Astrocyte (in vitro differentiated cells and primary cell): ENCODE measurements at regions not wholly inside any gene's neighbourhood (a gene's known extent, or its start where the extent isn't known, plus 50 kb on each side); places are given as distances from the start of the nearest gene placed in this dataset.
A peak's percentile ranks its signal among the peaks of the same experiment; 100 is the strongest.

ENCODE experiments used
- DNase-seq: peaks from one replicate; pipeline ENCODE4 v3.0.0-alpha.2; 2010; ENCODE audit warnings: low read depth
- FAIRE-seq: peaks from 2 replicates; lab custom pipeline; 2011; peaks lifted over from hg19 to GRCh38; lab: Jason Lieb, UNC
- H2AFZ ChIP-seq: 2 replicates; pipeline ENCODE4 v1.6.0; 2012; ENCODE audit warnings: low read depth, low read length, inconsistent platforms
- H3K27ac ChIP-seq: 2 replicates; pipeline ENCODE4 v1.5.1; 2011; ENCODE audit warnings: low read depth, low read length, inconsistent platforms
- H3K27me3 ChIP-seq: 2 replicates; pipeline ENCODE4 v1.6.0; 2011; ENCODE audit warnings: low read length, inconsistent platforms; ENCODE audit not compliant: insufficient read depth
- H3K36me3 ChIP-seq: 2 replicates; pipeline ENCODE4 v1.5.1; 2011; ENCODE audit warnings: low read length, inconsistent platforms; ENCODE audit not compliant: insufficient read depth
- H3K4me1 ChIP-seq: 2 replicates; pipeline ENCODE4 v1.5.1; 2011; ENCODE audit warnings: low read length, inconsistent platforms; ENCODE audit not compliant: insufficient read depth
- H3K4me2 ChIP-seq: 2 replicates; pipeline ENCODE4 v1.6.0; 2012; ENCODE audit warnings: low read length, inconsistent platforms
- H3K4me3 ChIP-seq: 2 replicates; pipeline ENCODE4 v1.5.1; 2011; ENCODE audit warnings: low read depth, mild to moderate bottlenecking, low read length, inconsistent platforms; ENCODE audit not compliant: insufficient read depth
- H3K79me2 ChIP-seq: 2 replicates; pipeline ENCODE4 v1.6.0; 2012; ENCODE audit warnings: mild to moderate bottlenecking, low read length, inconsistent platforms; ENCODE audit not compliant: insufficient read depth
- H3K9ac ChIP-seq: 2 replicates; pipeline ENCODE4 v1.6.0; 2012; ENCODE audit warnings: mild to moderate bottlenecking, low read length, inconsistent platforms
- H3K9me3 ChIP-seq: 2 replicates; pipeline ENCODE4 v1.5.1; 2012; ENCODE audit warnings: low read depth, mild to moderate bottlenecking, low read length, inconsistent platforms; ENCODE audit not compliant: insufficient read depth
- H4K20me1 ChIP-seq: 2 replicates; pipeline ENCODE4 v1.6.0; 2012; ENCODE audit warnings: low read length, inconsistent platforms; ENCODE audit not compliant: insufficient read depth
- H3K27ac Mint-ChIP-seq: one replicate; pipeline ENCODE4 v1.8.0; 2021; ENCODE audit warnings: mild to moderate bottlenecking, mixed read lengths; ENCODE audit not compliant: unreplicated experiment
- H3K27me3 Mint-ChIP-seq: one replicate; pipeline ENCODE4 v1.8.0; 2021; ENCODE audit warnings: low read depth, mixed read lengths; ENCODE audit not compliant: unreplicated experiment
- H3K36me3 Mint-ChIP-seq: one replicate; pipeline ENCODE4 v1.8.0; 2021; ENCODE audit warnings: low read depth, mixed read lengths; ENCODE audit not compliant: unreplicated experiment
- H3K4me1 Mint-ChIP-seq: one replicate; pipeline ENCODE4 v1.8.0; 2021; ENCODE audit warnings: low read depth, mixed read lengths; ENCODE audit not compliant: unreplicated experiment
- H3K4me3 Mint-ChIP-seq: one replicate; pipeline ENCODE4 v1.8.0; 2021; ENCODE audit warnings: mild to moderate bottlenecking, moderate library complexity, mixed read lengths; ENCODE audit not compliant: unreplicated experiment
- H3K9me3 Mint-ChIP-seq: one replicate; pipeline ENCODE4 v1.8.0; 2021; ENCODE audit warnings: mild to moderate bottlenecking, mixed read lengths; ENCODE audit not compliant: unreplicated experiment
- EZH2 ChIP-seq: IDR thresholded peaks from 2 replicates; pipeline ENCODE4 v1.6.1; 2012; ENCODE audit warnings: mild to moderate bottlenecking, low read length, inconsistent platforms; ENCODE audit not compliant: insufficient read depth
- TF ChIP-seq, protein P1 (sequence below): IDR thresholded peaks from 2 replicates; pipeline ENCODE4 v1.5.1; 2011; ENCODE audit warnings: low read depth, mild to moderate bottlenecking, inconsistent platforms, low read length, moderate library complexity; ENCODE audit not compliant: insufficient read depth

DNA sequence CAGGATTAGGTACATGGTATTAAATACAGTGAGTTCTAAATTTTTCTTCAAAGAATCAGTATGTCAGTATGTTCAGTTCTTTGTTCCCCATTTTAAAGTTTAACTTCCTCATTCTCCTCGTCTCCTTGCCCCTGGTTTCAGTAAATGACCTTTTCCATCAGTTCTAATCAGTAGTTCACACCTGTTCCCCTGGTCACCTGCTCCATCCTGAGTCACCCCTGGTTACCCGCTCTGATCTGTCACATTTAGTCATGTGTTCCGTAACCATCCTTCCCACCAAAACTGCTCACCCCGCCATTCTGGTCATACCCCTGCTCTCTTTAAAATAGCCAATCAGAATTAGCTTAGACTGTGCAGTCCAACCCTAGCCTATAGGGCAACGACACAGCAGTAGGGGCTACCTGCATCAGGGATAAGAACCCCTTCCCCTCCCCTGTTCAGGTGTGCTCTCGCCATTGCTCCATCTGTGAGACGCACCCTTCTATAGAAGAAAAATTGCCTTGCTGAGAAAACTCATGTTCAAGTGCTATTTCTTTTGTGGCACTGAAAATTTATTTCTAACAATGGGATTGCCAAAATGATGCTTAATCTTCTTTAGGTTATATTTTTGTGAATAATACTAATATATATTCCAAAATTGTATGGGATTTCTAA is 181.3 kb downstream of the OR13H1 start:
- no peak overlapping the region for H3K9ac ChIP-seq
- H3K36me3 ChIP-seq: no peaks in the 10 kb centered on the region
- TF ChIP-seq EZH2: no peak
- TF ChIP-seq, protein P1, sequence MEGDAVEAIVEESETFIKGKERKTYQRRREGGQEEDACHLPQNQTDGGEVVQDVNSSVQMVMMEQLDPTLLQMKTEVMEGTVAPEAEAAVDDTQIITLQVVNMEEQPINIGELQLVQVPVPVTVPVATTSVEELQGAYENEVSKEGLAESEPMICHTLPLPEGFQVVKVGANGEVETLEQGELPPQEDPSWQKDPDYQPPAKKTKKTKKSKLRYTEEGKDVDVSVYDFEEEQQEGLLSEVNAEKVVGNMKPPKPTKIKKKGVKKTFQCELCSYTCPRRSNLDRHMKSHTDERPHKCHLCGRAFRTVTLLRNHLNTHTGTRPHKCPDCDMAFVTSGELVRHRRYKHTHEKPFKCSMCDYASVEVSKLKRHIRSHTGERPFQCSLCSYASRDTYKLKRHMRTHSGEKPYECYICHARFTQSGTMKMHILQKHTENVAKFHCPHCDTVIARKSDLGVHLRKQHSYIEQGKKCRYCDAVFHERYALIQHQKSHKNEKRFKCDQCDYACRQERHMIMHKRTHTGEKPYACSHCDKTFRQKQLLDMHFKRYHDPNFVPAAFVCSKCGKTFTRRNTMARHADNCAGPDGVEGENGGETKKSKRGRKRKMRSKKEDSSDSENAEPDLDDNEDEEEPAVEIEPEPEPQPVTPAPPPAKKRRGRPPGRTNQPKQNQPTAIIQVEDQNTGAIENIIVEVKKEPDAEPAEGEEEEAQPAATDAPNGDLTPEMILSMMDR: no peak
- DNase-seq (no peak), FAIRE-seq (no peak)
- no peaks in the 10 kb centered on the region for H3K79me2 ChIP-seq
- no peaks in the 10 kb centered on the region for H3K9me3 ChIP-seq
- H3K4me3 ChIP-seq: no peak overlapping the region
- H3K27me3 ChIP-seq: no peaks in the 10 kb centered on the region
- Mint-ChIP-seq H3K4me3 (no peak overlapping the region), H3K4me1 (no peaks in the 10 kb centered on the region), H3K27ac (no peak overlapping the region), H3K27me3 (no peaks in the 10 kb centered on the region), H3K36me3 (peaks cover 8% of the 10 kb centered on the region), H3K9me3 (peaks cover 4% of the 10 kb centered on the region)
- H2AFZ ChIP-seq: no peak overlapping the region
- H3K4me1 ChIP-seq: no peaks in the 10 kb centered on the region
- H3K4me2 ChIP-seq: no peak overlapping the region
- no peak overlapping the region for H3K27ac ChIP-seq
- no peaks in the 10 kb centered on the region for H4K20me1 ChIP-seq

DNA sequence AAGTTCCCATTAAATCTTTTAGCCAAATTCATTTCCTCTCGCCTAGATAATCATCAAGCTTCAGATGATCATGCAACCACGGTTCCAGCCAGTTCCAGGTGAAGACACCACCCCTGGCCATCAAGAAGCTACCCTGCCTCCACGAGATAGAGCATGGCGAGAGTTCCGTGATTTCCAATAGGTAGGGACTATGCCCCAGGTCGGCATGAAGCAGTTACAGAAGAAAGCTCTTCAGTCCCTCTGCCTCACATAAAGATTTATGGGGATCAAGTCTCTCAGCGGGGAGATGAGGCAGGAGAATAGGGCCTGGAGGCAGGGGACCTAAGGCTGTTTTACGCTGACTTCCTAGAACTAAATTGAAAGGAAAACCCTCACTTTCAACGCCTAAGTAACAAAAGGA is 183.9 kb downstream of the OR13H1 start:
- no peaks in the 10 kb centered on the region for H3K36me3 ChIP-seq
- H4K20me1 ChIP-seq: no peaks in the 10 kb centered on the region
- H3K4me3 Mint-ChIP-seq: no peak overlapping the region
- no peaks in the 10 kb centered on the region for H3K9me3 ChIP-seq
- no peak overlapping the region for H3K4me3 ChIP-seq
- no peaks in the 10 kb centered on the region for H3K27me3 Mint-ChIP-seq
- H3K9ac ChIP-seq: no peak overlapping the region
- H3K36me3 Mint-ChIP-seq: peaks cover 4% of the 10 kb centered on the region
- H3K79me2 ChIP-seq: no peaks in the 10 kb centered on the region
- H3K4me2 ChIP-seq: no peak overlapping the region
- H3K27me3 ChIP-seq: no peaks in the 10 kb centered on the region
- H2AFZ ChIP-seq: no peak overlapping the region
- DNase-seq (no peak), FAIRE-seq (no peak)
- H3K4me1 Mint-ChIP-seq: no peaks in the 10 kb centered on the region
- TF ChIP-seq, protein P1: no peak
- TF ChIP-seq EZH2: no peak
- H3K4me1 ChIP-seq: no peaks in the 10 kb centered on the region
- no peak overlapping the region for H3K27ac Mint-ChIP-seq
- peaks cover 4% of the 10 kb centered on the region for H3K9me3 Mint-ChIP-seq
- H3K27ac ChIP-seq: no peak overlapping the region

DNA sequence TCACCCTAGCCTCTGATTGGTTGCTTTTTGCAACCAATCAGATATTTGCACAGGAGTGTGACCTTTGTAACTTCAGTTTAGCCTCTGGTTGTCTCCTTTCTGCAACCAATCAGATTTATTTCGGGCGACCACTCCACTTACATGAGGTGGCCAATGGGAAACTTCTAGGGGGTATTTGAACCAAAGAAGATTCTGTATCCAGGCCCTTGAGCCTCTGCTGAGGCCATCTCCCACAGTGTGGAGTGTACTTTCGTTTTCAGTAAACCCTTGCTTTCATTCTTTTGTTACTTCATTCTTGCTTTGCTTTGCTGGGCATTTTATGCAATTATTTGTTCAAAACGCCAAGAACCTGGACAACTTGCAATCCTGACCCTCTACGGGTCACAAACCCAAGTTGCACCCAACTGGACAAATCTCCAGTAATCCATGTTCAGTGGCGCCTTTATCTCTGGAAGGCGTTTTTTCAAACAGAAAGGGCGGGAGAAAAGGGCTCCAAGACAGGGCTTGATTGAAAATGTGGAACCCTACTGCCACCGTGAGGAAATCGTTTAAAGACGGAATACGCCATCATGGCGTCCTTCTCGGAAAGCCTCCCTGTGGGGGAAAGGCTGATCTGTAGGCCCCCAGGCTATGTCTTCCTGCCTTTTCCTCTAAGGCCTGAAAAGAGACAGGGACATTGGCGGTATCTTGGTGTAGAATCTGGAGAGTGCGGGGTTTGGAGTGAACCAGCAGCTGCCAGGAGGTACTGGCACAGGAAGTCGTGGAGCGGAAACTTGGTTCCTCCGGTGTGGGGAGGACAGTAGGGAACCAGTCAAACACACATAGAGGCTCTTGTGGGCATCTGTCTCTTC is 184.6 kb downstream of the OR13H1 start:
- H3K9me3 Mint-ChIP-seq: peaks cover 4% of the 10 kb centered on the region
- peak; percentile 99 for FAIRE-seq
- no peak overlapping the region for H3K27ac Mint-ChIP-seq
- no peak overlapping the region for H3K4me3 Mint-ChIP-seq
- no peaks in the 10 kb centered on the region for H3K79me2 ChIP-seq
- H3K4me2 ChIP-seq: no peak overlapping the region
- no peaks in the 10 kb centered on the region for H3K4me1 ChIP-seq
- H3K4me1 Mint-ChIP-seq: no peaks in the 10 kb centered on the region
- no peaks in the 10 kb centered on the region for H3K27me3 ChIP-seq
- no peak overlapping the region for H2AFZ ChIP-seq
- H3K36me3 Mint-ChIP-seq: peaks cover 4% of the 10 kb centered on the region
- H3K36me3 ChIP-seq: no peaks in the 10 kb centered on the region
- DNase-seq: peak; percentile 49
- H4K20me1 ChIP-seq: no peaks in the 10 kb centered on the region
- H3K9me3 ChIP-seq: no peaks in the 10 kb centered on the region
- no peak overlapping the region for H3K27ac ChIP-seq
- no peak overlapping the region for H3K9ac ChIP-seq
- no peak overlapping the region for H3K4me3 ChIP-seq
- H3K27me3 Mint-ChIP-seq: no peaks in the 10 kb centered on the region
- TF ChIP-seq, protein P1: no peak
- TF ChIP-seq EZH2: no peak
